IMR-90 (cell line): ENCODE measurements at regions not wholly inside any gene's neighbourhood (a gene's known extent, or its start where the extent isn't known, plus 50 kb on each side); places are given as distances from the start of the nearest gene placed in this dataset.

Experiments used
- ATAC-seq: fragments of 200-7000 bp; cut with Tn5 transposase; 2 replicates; pipeline ENCODE4 v1.9.1; 2020; ENCODE audit warnings: low read depth, mild to moderate bottlenecking, moderate library complexity
- BruUV-seq: library from RNA; stranded (reverse); fragments of 400-500 nt; replicated peaks from 2 replicates; lab custom pipeline; 2021; lab: Mats Ljungman, UMichigan
- CTCF ChIA-PET: fragments of 300-600 bp; formaldehyde crosslinking; extraction: SDS; loops from one replicate; lab custom pipeline; 2021; ENCODE audit warnings: antibody characterized with exemption; lab: Yijun Ruan, JAX
- POLR2A ChIA-PET: fragments of 300-600 bp; sonication (Branson Sonifier 250); formaldehyde crosslinking; loops from one replicate; lab custom pipeline; 2022; ENCODE audit warnings: antibody characterized with exemption; ENCODE audit not compliant: unreplicated experiment; lab: Charles Lee
- DNase-seq: peaks from one replicate; pipeline ENCODE4 v3.0.0; 2013
- H2AFZ ChIP-seq: replicated peaks from 2 replicates; pipeline ENCODE3; 2013; ENCODE audit warnings: low read length, mild to moderate bottlenecking; ENCODE audit not compliant: poor library complexity
- H2AK5ac ChIP-seq: 2 replicates; pipeline ENCODE4 v1.6.1; 2013; ENCODE audit warnings: low read depth, low read length, inconsistent platforms
- H2AK9ac ChIP-seq: replicated peaks from 2 replicates; pipeline ENCODE3; 2013; ENCODE audit warnings: mild to moderate bottlenecking, low read depth, low read length, moderate library complexity; ENCODE audit not compliant: poor library complexity
- H2BK120ac ChIP-seq: 2 replicates; pipeline ENCODE4 v1.6.1; 2013; ENCODE audit warnings: low read depth, low read length, inconsistent platforms
- H2BK15ac ChIP-seq: 3 replicates; pipeline ENCODE4 v1.6.1; 2013; ENCODE audit warnings: low read depth, low read length, inconsistent platforms
- H2BK20ac ChIP-seq: 2 replicates; pipeline ENCODE4 v1.6.1; 2013; ENCODE audit warnings: low read depth, mild to moderate bottlenecking, inconsistent platforms, low read length, moderate library complexity
- H2BK5ac ChIP-seq: 2 replicates; pipeline ENCODE4 v1.6.1; 2013; ENCODE audit warnings: mild to moderate bottlenecking, low read depth, low read length, inconsistent platforms; ENCODE audit not compliant: poor library complexity, severe bottlenecking
- H3K14ac ChIP-seq: replicated peaks from 2 replicates; pipeline ENCODE4 v1.6.1; 2013; ENCODE audit warnings: low read depth, low read length, inconsistent platforms
- H3K18ac ChIP-seq: 2 replicates; pipeline ENCODE4 v1.6.1; 2013; ENCODE audit warnings: low read depth, low read length, control low read depth
- H3K23ac ChIP-seq: 2 replicates; pipeline ENCODE4 v1.6.1; 2013; ENCODE audit warnings: low read depth, low read length, inconsistent platforms
- H3K27ac ChIP-seq: 2 replicates; pipeline ENCODE4 v1.5.1; 2013; ENCODE audit warnings: mild to moderate bottlenecking, control low read depth, low read length; ENCODE audit not compliant: insufficient read depth
- H3K27me3 ChIP-seq: 2 replicates; pipeline ENCODE4 v1.6.1; 2013; ENCODE audit warnings: low read length; ENCODE audit not compliant: control insufficient read depth, insufficient read depth
- H3K36me3 ChIP-seq: 2 replicates; pipeline ENCODE4 v1.6.1; 2013; ENCODE audit warnings: low read length, mixed read lengths; ENCODE audit not compliant: control insufficient read depth, insufficient read depth
- H3K4ac ChIP-seq: 2 replicates; pipeline ENCODE4 v1.6.1; 2013; ENCODE audit warnings: low read depth, low read length, inconsistent platforms
- H3K4me1 ChIP-seq: 2 replicates; pipeline ENCODE4 v1.6.1; 2013; ENCODE audit warnings: low read length, mixed read lengths; ENCODE audit not compliant: control insufficient read depth, insufficient read depth
- H3K4me2 ChIP-seq: 2 replicates; pipeline ENCODE4 v1.6.1; 2013; ENCODE audit warnings: low read depth, mild to moderate bottlenecking, control low read depth, low read length, moderate library complexity
- H3K4me3 ChIP-seq: 2 replicates; pipeline ENCODE4 v1.5.1; 2013; ENCODE audit warnings: low read depth, mild to moderate bottlenecking, control low read depth, low read length, moderate library complexity; ENCODE audit not compliant: insufficient read depth
- H3K56ac ChIP-seq: 2 replicates; pipeline ENCODE4 v1.6.1; 2013; ENCODE audit warnings: low read length, inconsistent platforms; ENCODE audit not compliant: insufficient read depth; ENCODE audit errors: extremely low read depth
- H3K79me1 ChIP-seq, 2 experiments: 2 replicates each; pipeline ENCODE4 v1.6.1; 2013; ENCODE audit warnings: low read length in 2 of 2, inconsistent platforms in 1 of 2, low read depth in 1 of 2
- H3K9ac ChIP-seq: 2 replicates; pipeline ENCODE4 v1.6.1; 2013; ENCODE audit warnings: low read depth, low read length, control low read depth
- H3K9me1 ChIP-seq: 2 replicates; pipeline ENCODE4 v1.6.1; 2013; ENCODE audit warnings: low read length, inconsistent platforms; ENCODE audit not compliant: insufficient read depth
- H3K9me3 ChIP-seq: 2 replicates; pipeline ENCODE4 v1.6.1; 2013; ENCODE audit warnings: low read length; ENCODE audit not compliant: control insufficient read depth, insufficient read depth
- H4K20me1 ChIP-seq: 2 replicates; pipeline ENCODE4 v1.6.1; 2013; ENCODE audit warnings: low read length, inconsistent platforms; ENCODE audit not compliant: insufficient read depth
- H4K5ac ChIP-seq: 2 replicates; pipeline ENCODE4 v1.6.1; 2013; ENCODE audit warnings: mild to moderate bottlenecking, low read depth, low read length, control low read depth
- H4K8ac ChIP-seq, 2 experiments: 2 replicates each; pipeline ENCODE4 v1.6.1; 2013; ENCODE audit warnings: low read depth in 2 of 2, low read length in 2 of 2, control low read depth in 1 of 2, inconsistent platforms in 1 of 2
- H4K91ac ChIP-seq: 2 replicates; pipeline ENCODE4 v1.6.1; 2013; ENCODE audit warnings: low read depth, low read length, inconsistent platforms; ENCODE audit not compliant: insufficient read depth
- BHLHE40 ChIP-seq: fragments of 150-350 bp; IDR thresholded peaks from 2 replicates; pipeline ENCODE4 v1.6.1; 2016; ENCODE audit warnings: mild to moderate bottlenecking, low read depth, low read length
- CEBPB ChIP-seq: IDR thresholded peaks from 2 replicates; pipeline ENCODE4 v1.6.1; 2012; ENCODE audit warnings: low read depth, low read length, improper control_type of control experiment
- CHD1 ChIP-seq: IDR thresholded peaks from 2 replicates; pipeline ENCODE4 v1.6.1; 2012; ENCODE audit warnings: low read depth, low read length, improper control_type of control experiment
- FOS ChIP-seq: fragments of 150-350 bp; IDR thresholded peaks from 2 replicates; pipeline ENCODE4 v1.6.1; 2016; ENCODE audit warnings: low read depth, low read length
- MAFK ChIP-seq: IDR thresholded peaks from 2 replicates; pipeline ENCODE4 v1.6.1; 2012; ENCODE audit warnings: low read depth, low read length, improper control_type of control experiment
- MAZ ChIP-seq: IDR thresholded peaks from 2 replicates; pipeline ENCODE4 v1.6.1; 2012; ENCODE audit warnings: low read depth, mild to moderate bottlenecking, low read length, improper control_type of control experiment, moderate library complexity, borderline replicate concordance
- NFE2L2 ChIP-seq: fragments of 150-350 bp; IDR thresholded peaks from 2 replicates; pipeline ENCODE4 v1.6.1; 2016; ENCODE audit warnings: low read depth, mild to moderate bottlenecking, low read length
- POLR2A ChIP-seq: IDR thresholded peaks from 2 replicates; pipeline ENCODE4 v1.6.1; 2012; ENCODE audit warnings: mild to moderate bottlenecking, low read depth, low read length
- RAD21 ChIP-seq: IDR thresholded peaks from 2 replicates; pipeline ENCODE4 v1.6.1; 2012; ENCODE audit warnings: low read length, improper control_type of control experiment
- RCOR1 ChIP-seq: IDR thresholded peaks from 2 replicates; pipeline ENCODE4 v1.6.1; 2012; ENCODE audit warnings: mild to moderate bottlenecking, low read length, improper control_type of control experiment; ENCODE audit not compliant: insufficient replicate concordance
- RFX5 ChIP-seq: IDR thresholded peaks from 2 replicates; pipeline ENCODE4 v1.8.0; 2012; ENCODE audit warnings: low read depth, mild to moderate bottlenecking, low read length, moderate library complexity
- SMC3 ChIP-seq: fragments of 150-350 bp; IDR thresholded peaks from 2 replicates; pipeline ENCODE4 v1.6.1; 2016; ENCODE audit warnings: low read depth, mild to moderate bottlenecking, antibody characterized with exemption, low read length, moderate library complexity
- dilution Hi-C: fragments of 300-500 bp; cut with HindIII; formaldehyde crosslinking; loops from one replicate; pipeline ENCODE4 v1.14.3; 2018; ENCODE audit warnings: low sequenced_read_pairs; ENCODE audit not compliant: unreplicated experiment
- in situ Hi-C: fragments of 300-500 bp; cut with MboI; formaldehyde crosslinking; loops from 3 replicates; pipeline ENCODE4 v1.14.3; 2019; ENCODE audit warnings: low sequenced_read_pairs, inconsistent platforms, mixed read lengths
- intact Hi-C: fragments of 100-400 bp; cut with micrococcal nuclease; formaldehyde crosslinking; loops from 2 replicates; pipeline ENCODE4 v1.10.0; 2022
- TF ChIP-seq, protein P1 (sequence below): fragments of 150-350 bp; IDR thresholded peaks from 2 replicates; pipeline ENCODE4 v1.6.1; 2017; ENCODE audit warnings: mild to moderate bottlenecking, antibody characterized with exemption, low read length, low read depth
- TF ChIP-seq, protein P2 (sequence below): conservative IDR thresholded peaks from 2 replicates; pipeline ENCODE4 v1.5.1; 2012; ENCODE audit warnings: mild to moderate bottlenecking, low read depth, low read length, improper control_type of control experiment

DNA sequence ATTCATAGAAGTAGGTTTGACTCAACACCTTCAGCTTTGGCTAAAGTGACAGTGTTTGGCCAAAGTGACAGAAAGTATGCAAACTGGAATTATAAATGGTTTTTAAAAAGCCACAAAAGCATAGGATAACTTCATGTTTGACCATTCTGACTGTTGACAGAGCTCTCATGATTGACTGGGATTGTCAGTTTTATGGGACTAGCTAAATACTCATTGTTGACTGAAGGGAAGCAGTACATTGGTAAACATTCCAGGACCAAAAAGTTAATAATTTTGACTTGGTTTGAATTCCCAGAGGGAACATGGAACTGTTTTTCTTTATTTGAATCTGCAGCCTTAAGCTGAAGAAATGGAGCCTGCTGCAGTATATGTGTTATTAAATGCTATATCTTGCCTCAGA lies 84.6 kb upstream of the STEAP4 start:
- H3K9me1 ChIP-seq: no peaks in the 10 kb centered on the region
- H4K20me1 ChIP-seq: no peaks in the 10 kb centered on the region
- no peaks in the 10 kb centered on the region for H3K79me1 ChIP-seq
- H3K4ac ChIP-seq: no peak overlapping the region
- no peak overlapping the region for H2BK20ac ChIP-seq
- no peaks in the 10 kb centered on the region for H3K4me1 ChIP-seq
- ATAC-seq (no peak), DNase-seq (no peak)
- no peak overlapping the region for H2BK5ac ChIP-seq
- H3K27me3 ChIP-seq: no peaks in the 10 kb centered on the region
- H4K91ac ChIP-seq: no peak overlapping the region
- H2AFZ ChIP-seq: no peak overlapping the region
- H3K36me3 ChIP-seq: no peaks in the 10 kb centered on the region
- CTCF ChIA-PET: no interaction called here
- H2BK120ac ChIP-seq: no peak overlapping the region
- no peak overlapping the region for H3K9ac ChIP-seq
- no peak overlapping the region for H3K27ac ChIP-seq
- H3K56ac ChIP-seq: no peak overlapping the region
- POLR2A ChIA-PET: no interaction called here
- intact Hi-C loops: no loop called here
- no TSS peak for BruUV-seq
- H4K5ac ChIP-seq: no peak overlapping the region
- H3K4me3 ChIP-seq: no peak overlapping the region
- dilution Hi-C loops: no loop called here
- no peak overlapping the region for H2AK9ac ChIP-seq
- no peak for TF ChIP-seq MAFK
- no peak for TF ChIP-seq SMC3
- no peak for TF ChIP-seq MAZ
- no peak for TF ChIP-seq FOS
- TF ChIP-seq CEBPB: no peak
- TF ChIP-seq RAD21: no peak
- TF ChIP-seq, protein P1, sequence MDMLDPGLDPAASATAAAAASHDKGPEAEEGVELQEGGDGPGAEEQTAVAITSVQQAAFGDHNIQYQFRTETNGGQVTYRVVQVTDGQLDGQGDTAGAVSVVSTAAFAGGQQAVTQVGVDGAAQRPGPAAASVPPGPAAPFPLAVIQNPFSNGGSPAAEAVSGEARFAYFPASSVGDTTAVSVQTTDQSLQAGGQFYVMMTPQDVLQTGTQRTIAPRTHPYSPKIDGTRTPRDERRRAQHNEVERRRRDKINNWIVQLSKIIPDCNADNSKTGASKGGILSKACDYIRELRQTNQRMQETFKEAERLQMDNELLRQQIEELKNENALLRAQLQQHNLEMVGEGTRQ: no peak
- no peak for TF ChIP-seq RCOR1
- no peak for TF ChIP-seq POLR2A
- TF ChIP-seq RFX5: no peak
- TF ChIP-seq, protein P2, sequence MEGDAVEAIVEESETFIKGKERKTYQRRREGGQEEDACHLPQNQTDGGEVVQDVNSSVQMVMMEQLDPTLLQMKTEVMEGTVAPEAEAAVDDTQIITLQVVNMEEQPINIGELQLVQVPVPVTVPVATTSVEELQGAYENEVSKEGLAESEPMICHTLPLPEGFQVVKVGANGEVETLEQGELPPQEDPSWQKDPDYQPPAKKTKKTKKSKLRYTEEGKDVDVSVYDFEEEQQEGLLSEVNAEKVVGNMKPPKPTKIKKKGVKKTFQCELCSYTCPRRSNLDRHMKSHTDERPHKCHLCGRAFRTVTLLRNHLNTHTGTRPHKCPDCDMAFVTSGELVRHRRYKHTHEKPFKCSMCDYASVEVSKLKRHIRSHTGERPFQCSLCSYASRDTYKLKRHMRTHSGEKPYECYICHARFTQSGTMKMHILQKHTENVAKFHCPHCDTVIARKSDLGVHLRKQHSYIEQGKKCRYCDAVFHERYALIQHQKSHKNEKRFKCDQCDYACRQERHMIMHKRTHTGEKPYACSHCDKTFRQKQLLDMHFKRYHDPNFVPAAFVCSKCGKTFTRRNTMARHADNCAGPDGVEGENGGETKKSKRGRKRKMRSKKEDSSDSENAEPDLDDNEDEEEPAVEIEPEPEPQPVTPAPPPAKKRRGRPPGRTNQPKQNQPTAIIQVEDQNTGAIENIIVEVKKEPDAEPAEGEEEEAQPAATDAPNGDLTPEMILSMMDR: no peak
- no peak for TF ChIP-seq NFE2L2
- TF ChIP-seq BHLHE40: no peak
- TF ChIP-seq CHD1: no peak
- H2AK5ac ChIP-seq: no peak overlapping the region
- no peak overlapping the region for H3K23ac ChIP-seq
- H2BK15ac ChIP-seq: no peak overlapping the region
- in situ Hi-C loops: no loop called here
- H3K4me2 ChIP-seq: no peak overlapping the region
- H4K8ac ChIP-seq: no peak overlapping the region
- no peak overlapping the region for H3K18ac ChIP-seq
- no peak overlapping the region for H3K14ac ChIP-seq
- peaks cover 2% of the 10 kb centered on the region; the same call in 1 of the 2 replicates for H3K9me3 ChIP-seq
